ENCODE measurements at regions not wholly inside any gene's neighbourhood (a gene's known extent, or its start where the extent isn't known, plus 50 kb on each side); places are given as distances from the start of the nearest gene placed in this dataset.

- in situ Hi-C loops (cut with HindIII; ENCODE audit: low pct_ligation_motif_present, low sequenced_read_pairs), result no loop called here
- Histone ChIP-seq H3K27ac (no peak overlapping the region), H3K27me3 (replicated peaks) (no peaks in the 10 kb centered on the region), H3K36me3 (replicated peaks) (no peaks in the 10 kb centered on the region), H3K4me3 (ENCODE audit: low read depth, low read length) (no peak overlapping the region)
- TF ChIP-seq CTCF (IDR thresholded peaks at IDR 0.05; ENCODE audit: low read depth, low read length, missing control alignments), result no peak
- DNase-seq, result no peak
Observed at GRCh38 chr3:5861151-5861550, 673.6 kb downstream of the EDEM1 start.

GRCh38 chr3:5874931-5875341, 687.4 kb downstream of the EDEM1 start:
- TF ChIP-seq CTCF (IDR thresholded peaks at IDR 0.05; ENCODE audit: low read depth, low read length, missing control alignments), result no peak
- no peak for DNase-seq
- Histone ChIP-seq H3K27ac (no peak overlapping the region), H3K27me3 (replicated peaks) (no peaks in the 10 kb centered on the region), H3K36me3 (replicated peaks) (no peaks in the 10 kb centered on the region), H3K4me3 (ENCODE audit: low read depth, low read length) (no peak overlapping the region)
- in situ Hi-C loops (cut with HindIII; ENCODE audit: low pct_ligation_motif_present, low sequenced_read_pairs), result no loop called here

- Histone ChIP-seq H3K27ac (no peak overlapping the region), H3K4me3 (ENCODE audit: low read depth, low read length) (no peak overlapping the region), H3K27me3 (replicated peaks) (no peaks in the 10 kb centered on the region), H3K36me3 (replicated peaks) (no peaks in the 10 kb centered on the region)
- in situ Hi-C loops (cut with HindIII; ENCODE audit: low pct_ligation_motif_present, low sequenced_read_pairs), result no loop called here
- TF ChIP-seq CTCF (IDR thresholded peaks at IDR 0.05; ENCODE audit: low read depth, low read length, missing control alignments), result no peak
- no peak for DNase-seq
Observed at GRCh38 chr3:5888851-5889250, 701.3 kb downstream of the EDEM1 start.

GRCh38 chr3:5889374-5889773, 701.9 kb downstream of the EDEM1 start:
- H3K36me3 ChIP-seq (replicated peaks), result no peaks in the 10 kb centered on the region
- H3K27ac ChIP-seq, result no peak overlapping the region
- no peaks in the 10 kb centered on the region for H3K27me3 ChIP-seq (replicated peaks)
- no peak overlapping the region for H3K4me3 ChIP-seq (ENCODE audit: low read depth, low read length)
- in situ Hi-C loops (cut with HindIII; ENCODE audit: low pct_ligation_motif_present, low sequenced_read_pairs), result no loop called here
- TF ChIP-seq CTCF (IDR thresholded peaks at IDR 0.05; ENCODE audit: low read depth, low read length, missing control alignments), result no peak
- DNase-seq, result no peak

GRCh38 chr3:5891711-5892110, 704.2 kb downstream of the EDEM1 start:
- no peak for TF ChIP-seq CTCF (IDR thresholded peaks at IDR 0.05; ENCODE audit: low read depth, low read length, missing control alignments)
- H3K27me3 ChIP-seq (replicated peaks), result no peaks in the 10 kb centered on the region
- no peak overlapping the region for H3K4me3 ChIP-seq (ENCODE audit: low read depth, low read length)
- DNase-seq, result no peak
- no peaks in the 10 kb centered on the region for H3K36me3 ChIP-seq (replicated peaks)
- in situ Hi-C loops (cut with HindIII; ENCODE audit: low pct_ligation_motif_present, low sequenced_read_pairs), result no loop called here
- H3K27ac ChIP-seq, result no peak overlapping the region

GRCh38 chr3:5898106-5898505, 710.6 kb downstream of the EDEM1 start:
- in situ Hi-C loops (cut with HindIII; ENCODE audit: low pct_ligation_motif_present, low sequenced_read_pairs), result no loop called here
- no peaks in the 10 kb centered on the region for H3K36me3 ChIP-seq (replicated peaks)
- no peak overlapping the region for H3K27ac ChIP-seq
- TF ChIP-seq CTCF (IDR thresholded peaks at IDR 0.05; ENCODE audit: low read depth, low read length, missing control alignments), result no peak
- H3K27me3 ChIP-seq (replicated peaks), result no peaks in the 10 kb centered on the region
- DNase-seq, result no peak
- no peak overlapping the region for H3K4me3 ChIP-seq (ENCODE audit: low read depth, low read length)
